Stimulated activated CD4-positive, alpha-beta T cell treated with anti-CD3 and anti-CD28 coated beads, Interleukin-1b, Interleukin-23, amount 100 ng/mL, for 1 hour (primary cell): ENCODE measurements at regions not wholly inside any gene's neighbourhood (a gene's known extent, or its start where the extent isn't known, plus 50 kb on each side); places are given as distances from the start of the nearest gene placed in this dataset.
"Not testable (repeated sequence)": the region's sequence is repeated elsewhere in the genome, so short reads cannot be mapped to it uniquely, and the experiment has no call there.

ENCODE experiments used
- DNase-seq, 2 donors: peaks; one replicate each; pipeline ENCODE4 v3.0.0-alpha.2; 2020; ENCODE audit warnings: low read depth in 2 of 2

GRCh38 chr18:78501251-78501650 lies 478.4 kb upstream of the SALL3 start:
- DNase-seq = no peak

GRCh38 chr18:78503129-78503528 lies 476.5 kb upstream of the SALL3 start:
- no peak for DNase-seq

- no peak for DNase-seq
Observed at GRCh38 chr18:78505851-78506461, 473.7 kb upstream of the SALL3 start.

DNA sequence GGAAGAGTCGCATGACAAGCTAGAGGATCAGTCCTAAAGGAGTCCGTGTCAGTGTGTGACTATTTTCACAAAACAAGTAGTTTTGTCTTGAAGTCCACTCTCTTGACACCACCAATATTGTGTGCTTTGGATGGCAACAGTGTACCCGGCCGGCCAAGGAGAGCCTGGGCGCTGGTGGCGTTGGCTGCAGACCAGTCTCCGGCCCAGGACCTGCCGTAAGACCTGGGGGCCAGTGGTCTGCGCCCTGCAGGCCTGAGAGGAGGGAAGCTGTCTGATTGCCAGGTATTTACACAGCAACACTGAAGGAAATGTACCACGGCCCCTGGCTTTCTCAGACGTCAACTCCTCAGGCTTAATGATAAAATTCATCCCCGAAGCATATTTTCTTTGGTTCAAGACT lies 472.4 kb upstream of the SALL3 start:
- no peak for DNase-seq

DNA sequence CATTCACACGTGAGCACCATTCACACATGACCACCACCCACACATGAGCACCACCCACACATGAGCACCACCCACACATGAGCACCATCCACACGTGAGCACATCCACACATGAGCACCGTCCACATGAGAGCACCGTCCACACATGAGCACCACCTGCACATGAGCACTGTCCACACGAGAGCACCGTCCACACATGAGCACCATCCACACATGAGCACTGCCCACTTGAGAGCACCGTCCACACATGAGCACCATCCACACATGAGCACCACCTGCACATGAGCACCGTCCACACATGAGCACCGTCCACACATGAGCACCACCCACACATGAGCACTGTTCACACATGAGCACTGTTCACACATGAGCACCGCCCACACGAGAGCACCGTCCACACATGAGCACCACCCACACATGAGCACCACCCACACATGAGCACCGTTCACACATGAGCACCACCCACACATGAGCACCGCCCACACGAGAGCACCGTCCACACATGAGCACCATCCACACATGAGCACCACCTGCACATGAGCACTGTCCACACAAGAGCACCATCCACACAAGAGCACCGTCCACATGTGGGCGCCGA lies 471.3 kb upstream of the SALL3 start:
- DNase-seq = not testable (repeated sequence)

DNA sequence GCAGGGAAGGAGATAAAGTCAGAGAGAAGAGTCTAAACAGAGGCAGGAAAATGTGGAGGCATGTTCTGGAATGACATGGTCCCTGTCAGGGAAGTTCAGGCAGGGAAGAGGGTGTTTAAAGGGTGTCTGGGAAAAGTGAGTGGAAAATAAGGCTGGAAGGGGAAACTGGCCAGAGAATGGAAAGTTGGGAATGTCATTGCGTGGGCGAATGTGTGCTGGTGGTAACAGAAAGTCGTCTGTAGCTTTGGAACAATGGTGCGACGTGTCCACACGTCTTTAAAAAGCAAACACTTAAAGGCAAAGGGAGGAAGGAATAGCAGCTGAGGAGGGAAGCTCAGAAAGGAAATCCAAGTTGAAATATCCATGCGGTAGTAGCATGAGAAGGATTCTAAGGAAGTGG lies 469.5 kb upstream of the SALL3 start:
- no peak for DNase-seq

- no peak for DNase-seq
Observed at GRCh38 chr18:78510636-78511035, 469.0 kb upstream of the SALL3 start.

DNA sequence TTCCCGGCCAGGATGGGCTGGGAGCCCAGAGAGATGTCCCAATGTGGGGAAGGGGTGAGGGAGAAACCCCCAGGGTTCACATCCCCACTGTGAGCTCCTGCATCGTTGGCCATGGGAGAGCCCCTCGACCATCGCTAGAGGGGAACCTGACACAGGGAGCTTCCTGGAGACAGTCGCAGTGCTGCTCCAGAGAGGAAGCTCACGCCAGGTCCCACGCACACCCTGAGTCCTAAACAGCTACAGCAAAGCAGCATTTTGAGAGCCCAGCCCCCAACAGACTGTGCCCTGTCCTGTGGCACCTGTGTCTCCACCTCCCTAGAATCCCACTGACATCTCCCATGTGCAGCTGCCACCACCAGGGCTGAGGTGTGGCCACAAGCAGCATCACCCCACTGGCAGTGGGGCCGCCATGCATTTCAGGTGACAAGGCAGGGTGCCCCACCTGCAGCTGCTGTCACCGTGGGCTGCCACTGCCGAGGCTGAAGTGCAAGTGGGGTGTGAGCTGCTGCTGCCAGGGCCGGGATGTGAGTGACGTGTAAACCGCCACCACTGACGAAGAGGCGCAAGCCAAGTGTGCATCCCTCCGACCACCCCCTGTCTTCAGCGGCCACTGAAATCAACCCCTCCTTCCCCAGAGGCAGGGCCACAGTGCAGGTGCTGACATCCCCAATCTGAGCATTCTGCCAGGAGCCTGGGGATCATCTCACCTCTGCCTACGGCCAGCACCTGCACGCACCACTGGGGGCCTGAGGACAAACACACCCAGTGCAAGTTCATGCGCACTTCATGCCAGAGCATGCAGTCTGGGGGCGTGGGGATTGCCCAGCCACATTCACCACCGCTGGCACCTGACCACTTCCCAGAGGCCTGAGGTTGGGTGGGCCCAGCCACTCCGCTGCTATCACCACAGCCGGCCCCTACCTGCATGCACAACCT lies 467.7 kb upstream of the SALL3 start:
- no peak for DNase-seq

DNA sequence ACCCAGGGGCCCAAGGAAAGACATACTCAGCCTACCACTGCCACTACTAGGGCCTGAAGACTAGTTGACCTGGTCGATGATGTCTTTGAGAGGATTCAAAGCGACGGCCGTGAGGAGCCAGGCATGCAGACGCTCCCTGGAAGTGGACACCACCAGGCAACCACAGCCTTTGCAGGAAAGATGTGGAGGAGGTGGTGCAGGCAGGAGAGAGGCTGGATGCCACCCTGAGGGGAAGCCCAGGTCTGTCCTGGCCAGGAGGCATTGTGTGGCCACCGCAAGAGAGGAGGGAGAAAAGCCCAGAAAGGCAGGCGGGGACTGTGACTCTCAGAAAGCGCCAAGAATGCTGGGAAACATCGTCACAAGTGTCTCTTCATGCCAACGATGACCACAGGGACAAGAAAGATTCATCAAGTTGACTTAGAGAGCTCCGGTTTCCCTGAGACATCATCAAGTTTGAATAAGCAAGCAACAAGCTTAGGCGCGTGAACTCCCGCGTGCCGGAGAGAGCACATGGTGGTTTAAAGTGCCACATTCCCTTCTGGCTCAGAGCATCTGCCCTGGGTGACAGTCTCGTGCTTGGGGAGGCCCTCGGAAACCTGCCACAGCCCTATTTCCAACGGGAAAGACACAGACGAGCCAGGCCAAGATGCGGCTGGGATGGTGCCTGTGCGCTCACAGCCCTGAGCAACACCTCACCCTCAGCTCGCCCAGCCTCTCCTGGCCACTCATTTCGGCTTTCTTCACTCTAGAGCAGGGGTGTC lies 464.5 kb upstream of the SALL3 start:
- no peak for DNase-seq

DNA sequence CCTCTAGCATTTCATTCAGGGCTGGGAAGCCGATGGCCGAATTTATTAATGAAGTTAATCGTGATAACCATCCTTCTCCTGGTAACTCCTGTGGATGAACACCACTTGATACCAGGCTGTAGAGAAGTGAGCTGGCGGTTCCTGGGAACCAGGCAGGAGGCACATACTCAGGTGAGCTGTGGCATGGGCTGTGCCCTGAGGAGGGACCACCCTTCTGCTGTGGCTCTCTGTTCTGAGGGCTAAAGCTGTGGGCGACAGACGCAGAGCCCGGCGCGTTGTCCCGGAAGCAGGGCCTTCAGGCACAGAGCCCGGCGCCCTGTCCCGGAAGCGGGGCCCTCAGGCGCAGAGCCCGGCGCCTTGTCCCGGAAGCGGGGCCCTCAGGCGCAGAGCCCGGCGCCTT lies 462.3 kb upstream of the SALL3 start:
- DNase-seq = no peak

DNA sequence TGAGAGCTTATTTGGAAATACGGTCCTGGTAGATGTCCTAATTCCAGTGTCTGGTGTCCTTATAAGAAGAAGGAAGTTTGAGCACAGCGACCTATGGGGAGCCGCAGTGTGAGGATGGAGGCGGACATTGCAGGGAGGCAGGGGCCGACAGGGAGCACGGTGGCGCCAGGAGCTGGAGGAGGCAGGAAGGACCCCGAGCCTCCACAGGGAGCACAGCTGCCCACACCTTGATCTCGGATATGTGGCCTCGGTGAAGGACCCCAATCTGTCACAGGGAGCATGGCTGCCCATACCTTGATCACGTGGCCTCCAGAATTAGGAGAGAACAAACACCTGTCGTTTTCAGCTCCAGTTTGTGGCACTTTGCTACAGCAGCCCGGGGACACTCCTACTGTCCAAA lies 461.6 kb upstream of the SALL3 start:
- no peak for DNase-seq

GRCh38 chr18:78518805-78519204 lies 460.8 kb upstream of the SALL3 start:
- no peak for DNase-seq

DNA sequence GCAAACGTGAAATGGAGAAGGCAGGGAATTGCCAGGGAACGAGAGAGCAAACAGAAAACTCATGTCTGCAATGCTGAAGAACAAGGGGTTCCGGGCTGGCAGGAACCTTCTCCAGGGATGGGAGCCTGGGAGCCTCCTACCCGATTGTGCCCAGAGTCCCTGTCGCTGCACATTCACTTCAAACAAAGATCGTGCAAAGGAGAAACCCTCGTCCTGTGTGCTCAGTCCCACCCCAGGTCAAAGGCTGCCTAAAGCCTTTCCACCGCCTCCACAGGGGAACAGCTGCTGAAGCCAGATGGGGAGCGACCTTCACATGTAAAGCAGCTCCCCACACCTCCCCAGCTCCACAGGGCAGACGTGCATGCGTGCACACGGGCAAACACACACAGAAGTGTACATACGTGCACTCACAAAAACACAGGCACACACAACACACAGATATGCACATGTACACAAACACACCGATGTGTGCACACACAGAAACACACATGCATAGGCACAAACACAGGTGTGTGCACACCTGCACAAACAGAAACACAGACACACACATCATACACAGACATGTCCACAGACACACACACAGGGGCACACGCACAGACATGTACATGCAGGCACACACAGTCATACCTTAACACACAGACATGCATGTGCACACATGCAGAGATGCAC lies 460.1 kb upstream of the SALL3 start:
- no peak for DNase-seq

DNA sequence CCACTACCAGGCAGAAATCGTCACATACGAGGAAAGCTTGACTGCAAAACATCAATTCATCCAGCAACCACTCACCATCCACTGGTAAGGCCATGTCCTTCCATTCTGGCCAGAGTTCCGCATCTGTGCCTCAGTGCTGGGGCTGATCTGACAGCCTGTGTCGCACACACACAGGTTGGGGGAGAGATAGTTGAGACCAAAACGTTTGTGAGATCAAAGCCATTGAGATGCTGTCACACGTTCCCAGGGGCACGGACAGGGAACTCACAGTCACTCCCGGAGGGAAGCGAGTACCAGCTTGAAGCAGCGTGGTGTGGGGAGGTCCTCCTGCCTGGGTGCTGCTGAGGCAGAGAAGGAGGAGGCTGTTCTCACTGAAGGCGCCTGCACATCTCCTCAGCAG lies 458.5 kb upstream of the SALL3 start:
- DNase-seq = no peak

DNA sequence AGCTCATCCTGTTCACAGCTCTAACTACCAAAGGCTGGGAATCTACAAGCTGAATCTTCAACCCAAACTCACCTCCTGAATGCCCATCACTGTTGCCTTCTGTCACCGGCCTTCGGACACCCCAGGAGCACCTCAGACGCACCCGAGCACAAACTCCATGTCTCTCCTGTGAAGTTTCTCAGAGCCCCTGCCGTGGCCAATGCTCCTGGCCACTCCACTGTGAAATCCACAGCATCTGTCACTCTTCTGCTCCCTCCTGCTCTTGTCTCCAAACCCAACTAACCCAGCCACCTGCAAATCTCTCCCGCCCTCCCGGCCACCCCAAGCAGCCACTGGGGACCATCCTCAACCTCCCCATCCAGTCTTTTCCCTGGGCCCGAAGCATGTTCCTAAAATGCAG lies 457.9 kb upstream of the SALL3 start:
- DNase-seq = no peak

DNA sequence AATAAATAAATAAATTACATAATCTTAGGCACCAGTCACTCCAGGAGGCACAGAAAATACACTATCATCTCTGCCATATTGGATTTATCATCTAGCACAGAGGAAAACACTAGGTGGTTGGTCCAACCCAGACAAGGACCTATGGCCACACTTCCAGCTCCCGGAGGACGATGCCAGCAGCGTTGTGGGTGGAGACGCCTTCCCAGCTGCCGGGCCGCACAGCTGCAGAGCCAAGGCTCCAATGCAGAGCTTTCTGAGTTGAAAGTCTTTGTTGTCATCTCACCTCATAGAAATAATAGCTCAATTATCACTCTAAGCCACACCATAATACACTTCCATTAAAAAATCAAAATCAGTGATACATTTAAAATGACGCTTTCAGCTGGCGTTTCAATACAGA lies 457.1 kb upstream of the SALL3 start:
- no peak for DNase-seq

GRCh38 chr18:78523850-78524249 lies 455.8 kb upstream of the SALL3 start:
- DNase-seq = no peak

DNA sequence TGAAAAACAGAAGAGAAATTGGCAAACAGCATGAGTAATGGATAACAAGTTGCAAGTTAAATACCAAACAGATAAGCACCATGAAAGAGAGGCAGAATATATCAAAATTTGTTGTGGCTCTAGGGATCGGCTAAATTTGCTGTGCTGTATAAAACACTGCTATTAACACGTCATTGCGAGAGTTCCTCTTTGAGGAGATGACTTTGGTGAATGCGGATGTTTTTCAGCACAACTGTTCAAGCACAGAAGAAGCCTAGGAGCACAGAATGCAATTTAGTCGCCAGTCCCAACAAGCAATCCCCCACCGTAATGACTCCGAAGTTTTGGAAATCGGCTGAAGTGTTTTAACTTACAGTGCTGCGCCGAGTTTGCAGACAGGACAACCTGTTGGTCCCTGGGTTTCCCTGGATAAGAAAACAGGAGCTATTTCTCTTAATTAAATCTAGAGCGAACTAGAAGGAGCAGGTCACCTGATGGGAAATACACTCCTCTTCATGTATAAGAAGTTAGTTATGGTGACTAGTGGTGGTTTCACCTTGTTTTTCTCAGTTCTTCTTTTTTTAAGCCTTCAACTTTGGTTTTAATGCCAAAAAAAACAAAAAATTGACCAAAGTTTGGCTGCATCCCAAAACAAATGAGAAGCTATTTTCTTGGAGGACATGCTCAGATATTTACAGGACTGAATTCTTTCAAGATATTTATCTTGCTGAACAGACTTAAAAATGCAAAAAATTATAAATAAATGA lies 454.1 kb upstream of the SALL3 start:
- DNase-seq = no peak

GRCh38 chr18:78526275-78526674 lies 453.3 kb upstream of the SALL3 start:
- DNase-seq = no peak

DNA sequence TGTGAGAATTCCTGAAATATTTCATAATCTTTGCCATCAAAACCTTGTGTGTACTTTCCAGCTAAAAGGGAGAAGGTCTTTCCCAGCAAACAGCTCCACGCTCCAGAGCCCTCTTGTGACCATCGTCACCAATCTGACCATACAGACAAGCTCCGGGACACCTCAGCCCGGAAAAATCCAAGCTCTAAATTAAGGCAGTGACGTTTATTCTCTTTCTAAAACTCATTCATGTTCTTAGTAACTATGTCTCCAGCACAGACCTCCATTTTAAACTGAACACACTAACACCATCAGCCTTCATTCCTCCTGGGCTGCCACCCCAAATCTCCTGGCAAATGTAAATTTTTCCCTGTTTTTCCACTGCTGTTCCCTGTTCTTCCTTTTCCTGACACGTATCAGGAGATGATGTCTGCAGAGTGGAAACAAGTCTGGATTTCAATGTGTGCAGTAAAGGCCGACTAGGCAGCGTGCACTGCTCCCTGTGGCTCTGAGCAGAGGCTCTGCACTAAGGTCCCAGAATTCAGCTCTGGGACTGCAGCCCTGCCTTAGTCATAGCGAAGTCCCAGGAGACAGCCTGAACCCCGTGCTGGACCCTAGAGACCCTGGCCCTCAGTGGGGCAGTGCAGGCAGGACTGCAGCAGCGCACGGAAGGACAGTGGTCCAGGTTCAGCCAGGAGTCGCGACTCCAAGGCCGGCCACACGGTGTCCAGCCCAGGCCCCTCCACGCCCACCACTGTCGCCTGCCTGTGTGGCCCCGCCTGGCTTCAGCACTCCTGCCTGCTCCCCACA lies 452.5 kb upstream of the SALL3 start:
- no peak for DNase-seq
